MM.1S (cell line): ENCODE measurements at regions not wholly inside any gene's neighbourhood (a gene's known extent, or its start where the extent isn't known, plus 50 kb on each side); places are given as distances from the start of the nearest gene placed in this dataset.

Source experiments
- DNase-seq: peaks from one replicate; pipeline ENCODE4 v3.0.0-alpha.2; 2015
- H2AFZ ChIP-seq: fragments of 300-600 bp; sonication (generic); 2 replicates; pipeline ENCODE4 v1.6.0; 2016; ENCODE audit warnings: antibody characterized with exemption, low read length
- H3F3A ChIP-seq: fragments of 300-600 bp; sonication (generic); 2 replicates; pipeline ENCODE4 v1.6.1; 2016; ENCODE audit warnings: mild to moderate bottlenecking, antibody characterized with exemption, low read length, moderate library complexity, mixed read lengths; ENCODE audit not compliant: insufficient read depth
- H3K27ac ChIP-seq: fragments of 300-600 bp; sonication (generic); 2 replicates; pipeline ENCODE4 v1.5.1; 2016; ENCODE audit warnings: mild to moderate bottlenecking, low read length
- H3K27me3 ChIP-seq: fragments of 300-600 bp; sonication (generic); replicated peaks from 2 replicates; pipeline ENCODE4 v1.6.0; 2016; ENCODE audit warnings: low read length; ENCODE audit not compliant: insufficient read depth
- H3K36me3 ChIP-seq: fragments of 300-600 bp; sonication (generic); replicated peaks from 2 replicates; pipeline ENCODE4 v1.6.1; 2016; ENCODE audit warnings: mild to moderate bottlenecking, low read length, mixed read lengths; ENCODE audit not compliant: insufficient read depth
- H3K4me1 ChIP-seq: fragments of 300-600 bp; sonication (generic); 2 replicates; pipeline ENCODE4 v1.6.1; 2016; ENCODE audit warnings: low read length, mixed read lengths
- H3K4me2 ChIP-seq: fragments of 300-600 bp; sonication (generic); 2 replicates; pipeline ENCODE4 v1.6.0; 2016; ENCODE audit warnings: low read depth, low read length
- H3K4me3 ChIP-seq: fragments of 300-600 bp; sonication (generic); 2 replicates; pipeline ENCODE4 v1.5.1; 2016; ENCODE audit warnings: low read length, mixed read lengths
- H3K79me2 ChIP-seq: fragments of 300-600 bp; sonication (generic); 2 replicates; pipeline ENCODE4 v1.6.1; 2016; ENCODE audit warnings: mixed run types, low read length, mixed read lengths
- H3K9ac ChIP-seq: fragments of 300-600 bp; sonication (generic); 2 replicates; pipeline ENCODE4 v1.6.1; 2016; ENCODE audit warnings: low read length, mixed read lengths
- H3K9me2 ChIP-seq: fragments of 300-600 bp; sonication (generic); replicated peaks from 2 replicates; pipeline ENCODE4 v1.6.1; 2016; ENCODE audit warnings: mild to moderate bottlenecking, low read length, mixed read lengths; ENCODE audit not compliant: insufficient read depth
- H3K9me3 ChIP-seq: fragments of 300-600 bp; sonication (generic); replicated peaks from 2 replicates; pipeline ENCODE4 v1.6.1; 2016; ENCODE audit warnings: mild to moderate bottlenecking, low read length, mixed read lengths; ENCODE audit not compliant: insufficient read depth
- H4K20me1 ChIP-seq: fragments of 300-600 bp; sonication (generic); 2 replicates; pipeline ENCODE4 v1.6.1; 2016; ENCODE audit warnings: mild to moderate bottlenecking, low read length, moderate library complexity, mixed read lengths; ENCODE audit not compliant: insufficient read depth
- EZH2 ChIP-seq: fragments of 300-600 bp; sonication (generic); optimal IDR thresholded peaks from 2 replicates; pipeline ENCODE3; 2017; ENCODE audit warnings: low read depth, mild to moderate bottlenecking, antibody characterized with exemption, low read length, mixed read lengths
- EZH2phosphoT487 ChIP-seq: fragments of 300-600 bp; sonication (generic); IDR thresholded peaks from 2 replicates; pipeline ENCODE4 v1.6.1; 2018; ENCODE audit warnings: antibody characterized with exemption, low read length
- TF ChIP-seq, protein P1 (sequence below): fragments of 300-600 bp; sonication (generic); IDR thresholded peaks from 2 replicates; pipeline ENCODE4 v1.5.1; 2016; ENCODE audit warnings: antibody characterized with exemption, low read length, mixed read lengths

GRCh38 chr5:124377386-124377785 lies 369.1 kb downstream of the ZNF608 start:
- DNase-seq: no peak
- no peaks in the 10 kb centered on the region for H4K20me1 ChIP-seq
- no peak overlapping the region for H3K4me2 ChIP-seq
- H2AFZ ChIP-seq: no peak overlapping the region
- no peak overlapping the region for H3K27ac ChIP-seq
- TF ChIP-seq EZH2 (no peak), EZH2phosphoT487 (no peak)
- TF ChIP-seq, protein P1, sequence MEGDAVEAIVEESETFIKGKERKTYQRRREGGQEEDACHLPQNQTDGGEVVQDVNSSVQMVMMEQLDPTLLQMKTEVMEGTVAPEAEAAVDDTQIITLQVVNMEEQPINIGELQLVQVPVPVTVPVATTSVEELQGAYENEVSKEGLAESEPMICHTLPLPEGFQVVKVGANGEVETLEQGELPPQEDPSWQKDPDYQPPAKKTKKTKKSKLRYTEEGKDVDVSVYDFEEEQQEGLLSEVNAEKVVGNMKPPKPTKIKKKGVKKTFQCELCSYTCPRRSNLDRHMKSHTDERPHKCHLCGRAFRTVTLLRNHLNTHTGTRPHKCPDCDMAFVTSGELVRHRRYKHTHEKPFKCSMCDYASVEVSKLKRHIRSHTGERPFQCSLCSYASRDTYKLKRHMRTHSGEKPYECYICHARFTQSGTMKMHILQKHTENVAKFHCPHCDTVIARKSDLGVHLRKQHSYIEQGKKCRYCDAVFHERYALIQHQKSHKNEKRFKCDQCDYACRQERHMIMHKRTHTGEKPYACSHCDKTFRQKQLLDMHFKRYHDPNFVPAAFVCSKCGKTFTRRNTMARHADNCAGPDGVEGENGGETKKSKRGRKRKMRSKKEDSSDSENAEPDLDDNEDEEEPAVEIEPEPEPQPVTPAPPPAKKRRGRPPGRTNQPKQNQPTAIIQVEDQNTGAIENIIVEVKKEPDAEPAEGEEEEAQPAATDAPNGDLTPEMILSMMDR: no peak
- no peak overlapping the region for H3K9ac ChIP-seq
- no peaks in the 10 kb centered on the region for H3K27me3 ChIP-seq
- H3K79me2 ChIP-seq: no peaks in the 10 kb centered on the region
- H3K9me2 ChIP-seq: no peaks in the 10 kb centered on the region
- no peaks in the 10 kb centered on the region for H3F3A ChIP-seq
- no peaks in the 10 kb centered on the region for H3K36me3 ChIP-seq
- no peaks in the 10 kb centered on the region for H3K9me3 ChIP-seq
- no peaks in the 10 kb centered on the region for H3K4me1 ChIP-seq
- no peak overlapping the region for H3K4me3 ChIP-seq

DNA sequence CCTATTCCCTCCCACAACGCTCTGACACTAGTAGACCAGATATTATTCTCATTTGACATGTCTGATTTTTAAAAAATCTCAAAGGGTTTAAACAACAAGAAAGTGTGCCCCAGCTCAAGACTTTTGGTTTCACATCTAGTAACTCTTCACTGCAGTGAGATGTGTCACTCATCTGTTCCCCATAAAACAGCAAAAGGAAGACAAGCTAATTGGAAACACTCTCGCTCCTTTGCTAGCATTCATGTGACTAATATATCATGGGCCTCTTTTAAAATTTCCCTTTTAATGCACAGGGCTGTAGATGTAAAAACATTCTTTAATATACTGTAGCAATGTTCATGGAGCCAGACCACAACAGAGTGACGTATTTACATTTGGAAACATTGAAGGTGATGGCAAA lies 372.6 kb downstream of the ZNF608 start:
- H3K79me2 ChIP-seq: no peaks in the 10 kb centered on the region
- no peaks in the 10 kb centered on the region for H3K9me2 ChIP-seq
- no peak overlapping the region for H3K4me2 ChIP-seq
- no peak overlapping the region for H3K9ac ChIP-seq
- TF ChIP-seq, protein P1: no peak
- TF ChIP-seq EZH2phosphoT487 (no peak), EZH2 (no peak)
- DNase-seq: no peak
- no peaks in the 10 kb centered on the region for H4K20me1 ChIP-seq
- H3K4me3 ChIP-seq: no peak overlapping the region
- no peaks in the 10 kb centered on the region for H3K36me3 ChIP-seq
- H3K27me3 ChIP-seq: no peaks in the 10 kb centered on the region
- no peaks in the 10 kb centered on the region for H3K9me3 ChIP-seq
- no peak overlapping the region for H2AFZ ChIP-seq
- H3K4me1 ChIP-seq: no peaks in the 10 kb centered on the region
- no peaks in the 10 kb centered on the region for H3F3A ChIP-seq
- H3K27ac ChIP-seq: no peak overlapping the region

DNA sequence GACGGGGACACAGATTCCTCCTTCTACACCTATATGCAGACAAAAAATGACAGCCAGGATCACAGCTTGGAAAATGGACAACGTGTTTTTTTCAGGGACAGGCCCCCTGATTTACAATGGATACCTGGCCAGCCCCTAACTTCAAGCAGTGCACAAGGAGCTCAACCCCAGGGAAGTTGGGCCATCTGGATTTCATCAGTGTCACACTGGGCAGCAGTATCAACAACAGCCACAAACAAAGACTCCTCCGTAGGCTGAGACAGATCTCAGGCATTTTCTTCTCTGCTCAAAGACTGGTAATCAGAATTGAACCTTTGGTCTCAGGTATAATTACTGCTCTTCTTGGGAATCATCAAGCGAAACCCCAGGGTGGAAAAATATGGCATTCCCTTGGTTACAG lies 374.0 kb downstream of the ZNF608 start:
- Histone ChIP-seq H4K20me1 (no peaks in the 10 kb centered on the region), H2AFZ (no peak overlapping the region), H3K4me3 (no peak overlapping the region), H3K9ac (no peak overlapping the region), H3K27ac (no peak overlapping the region), H3K4me2 (no peak overlapping the region), H3K4me1 (no peaks in the 10 kb centered on the region), H3K27me3 (no peaks in the 10 kb centered on the region), H3K9me3 (no peaks in the 10 kb centered on the region), H3K9me2 (no peaks in the 10 kb centered on the region), H3F3A (no peaks in the 10 kb centered on the region), H3K79me2 (no peaks in the 10 kb centered on the region), H3K36me3 (no peaks in the 10 kb centered on the region)
- TF ChIP-seq EZH2phosphoT487: no peak
- TF ChIP-seq, protein P1: no peak
- TF ChIP-seq EZH2: no peak
- no peak for DNase-seq
